NCI-H446 treated with DMSO at 0.1 percent for 48 hours (cell line): ENCODE measurements at regions not wholly inside any gene's neighbourhood (a gene's known extent, or its start where the extent isn't known, plus 50 kb on each side); places are given as distances from the start of the nearest gene placed in this dataset.
A peak's percentile ranks its signal among the peaks of the same experiment; 100 is the strongest.

Experiments
- DNase-seq: peaks from one replicate; lab custom pipeline; 2025; lab: John Stamatoyannopoulos, UW

DNA sequence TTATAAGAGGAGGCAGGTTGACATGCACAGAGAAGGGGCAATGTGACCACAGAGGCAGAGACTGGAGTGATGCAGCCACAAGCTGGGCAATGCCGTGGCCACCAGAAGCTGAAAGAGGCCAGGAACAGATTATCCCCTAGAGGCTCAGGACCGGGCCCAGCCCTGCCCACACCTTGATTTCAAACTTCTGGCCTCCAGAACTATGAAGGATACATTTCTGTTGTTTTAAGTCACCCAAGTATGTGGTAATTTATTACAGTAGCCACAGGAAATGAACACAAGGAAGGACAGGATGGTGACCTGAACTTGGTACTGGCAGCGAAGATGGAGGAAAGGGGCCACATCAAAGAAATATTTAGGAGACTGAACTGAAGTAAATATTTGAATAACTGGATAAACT lies 66.8 kb upstream of the RIOK3 start:
- no peak for DNase-seq

DNA sequence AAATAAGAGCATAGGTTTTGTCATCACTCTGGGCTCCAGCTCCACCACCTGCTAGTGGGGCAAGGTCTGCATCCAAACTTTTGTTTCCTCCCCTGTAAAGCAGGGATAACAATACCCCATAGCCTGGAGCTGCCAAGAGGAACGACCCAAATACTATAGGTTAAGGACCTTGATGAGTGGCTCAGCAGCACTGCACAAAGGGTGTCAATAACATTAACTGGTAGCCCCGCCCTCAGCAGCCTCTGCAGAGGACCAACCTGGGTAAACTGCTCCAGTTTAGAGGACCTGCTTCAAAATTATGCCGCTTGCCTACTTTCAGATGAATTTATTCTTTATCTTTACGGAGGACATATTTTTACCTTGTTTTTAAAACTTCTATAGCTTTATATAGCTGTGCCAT lies 65.8 kb upstream of the RIOK3 start:
- no peak for DNase-seq

DNA sequence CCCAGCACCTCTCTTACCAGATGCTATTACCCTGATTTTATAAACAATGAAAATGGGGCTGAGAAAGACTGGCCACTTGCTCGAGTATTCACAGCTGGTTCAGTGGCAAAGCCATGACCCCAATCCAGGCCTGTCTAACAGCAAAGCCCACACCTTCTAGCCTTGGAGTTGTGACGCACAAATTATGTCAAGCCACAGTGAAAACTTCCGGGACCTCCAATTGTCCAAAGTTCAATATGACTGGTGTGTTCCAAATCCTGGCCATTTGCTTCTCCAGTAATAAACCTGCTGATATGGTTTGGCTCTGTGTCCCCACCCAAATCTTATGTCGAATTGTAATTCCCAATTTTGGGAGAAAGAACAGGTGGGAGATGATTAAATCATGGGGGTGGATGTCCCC lies 64.7 kb upstream of the RIOK3 start:
- DNase-seq: no peak

DNA sequence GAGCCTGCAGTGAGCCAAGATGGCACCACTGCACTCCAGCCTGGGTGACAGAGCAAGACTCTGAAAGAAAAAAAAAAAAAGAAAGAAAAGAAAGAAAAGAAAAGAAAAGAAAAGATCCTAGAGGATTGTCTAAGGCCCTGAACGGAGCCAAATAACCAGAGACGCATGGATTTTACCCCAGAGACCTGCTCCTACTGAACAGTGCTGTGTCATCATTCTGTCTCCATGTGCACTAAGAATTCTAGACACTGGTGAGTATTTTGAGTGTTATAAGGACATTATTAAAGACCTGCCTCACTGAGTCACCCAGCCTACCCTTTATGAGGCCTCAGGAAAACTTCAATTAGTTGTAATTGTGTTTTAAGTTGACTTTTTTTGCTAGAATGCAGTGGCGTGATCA lies 61.9 kb upstream of the RIOK3 start:
- DNase-seq: no peak

DNA sequence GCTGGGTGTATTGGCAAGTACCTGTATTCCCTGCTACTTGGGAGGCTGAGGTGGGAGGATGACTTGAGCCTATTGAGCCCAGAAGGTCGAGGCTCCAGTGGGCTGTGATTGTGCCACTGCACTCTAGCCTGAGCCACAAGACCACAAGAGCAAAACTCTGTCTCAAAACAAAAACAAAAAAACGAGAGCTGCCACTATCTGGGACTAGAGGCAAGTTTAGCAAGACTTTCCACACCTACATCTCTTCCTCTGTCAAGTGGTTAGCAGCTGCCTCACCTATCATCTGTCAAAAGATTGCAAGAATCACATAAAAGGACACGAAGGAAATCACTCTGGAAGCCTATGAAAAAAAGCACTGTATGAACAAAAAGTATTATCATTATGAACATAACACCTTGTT lies 55.2 kb upstream of the RIOK3 start:
- DNase-seq: no peak

DNA sequence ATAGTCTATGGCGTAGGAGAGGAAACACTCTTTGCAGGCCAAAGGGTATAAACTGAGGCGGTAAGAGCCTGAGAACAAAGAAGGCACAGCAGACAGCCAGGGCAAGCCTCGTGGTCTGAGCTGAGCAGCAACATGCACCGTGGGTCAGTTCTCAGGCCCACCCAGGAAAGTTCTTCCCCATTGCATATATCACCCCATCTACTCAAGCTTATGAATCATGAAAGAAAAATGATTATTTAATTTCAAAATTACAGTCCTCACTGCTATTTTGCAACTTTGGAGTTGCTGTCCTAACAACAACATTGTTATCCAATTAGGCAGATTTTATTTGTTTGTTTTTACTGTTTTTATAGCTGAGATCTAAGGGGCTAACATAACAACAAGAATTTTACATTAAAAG lies 54.7 kb upstream of the RIOK3 start:
- DNase-seq: no peak

DNA sequence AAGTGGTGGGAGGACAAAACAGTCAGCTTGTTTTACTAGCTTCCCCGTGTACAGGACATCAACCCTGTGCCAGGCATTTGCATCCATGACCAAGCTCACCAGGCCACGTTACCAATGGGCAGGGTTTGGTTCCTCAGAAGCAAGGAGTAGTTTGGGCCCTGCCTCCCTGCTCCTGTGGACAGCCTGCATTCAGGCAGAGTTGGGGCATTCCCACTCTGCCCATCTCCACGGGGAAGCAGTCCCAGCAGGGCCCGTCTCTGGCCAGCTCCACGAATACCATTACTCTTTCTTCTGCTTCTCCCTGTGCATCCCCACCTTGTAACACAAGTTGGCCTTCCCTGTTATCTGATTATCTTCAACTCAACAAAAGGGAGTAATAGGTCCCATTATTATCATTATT lies 54.0 kb upstream of the RIOK3 start:
- no peak for DNase-seq

DNA sequence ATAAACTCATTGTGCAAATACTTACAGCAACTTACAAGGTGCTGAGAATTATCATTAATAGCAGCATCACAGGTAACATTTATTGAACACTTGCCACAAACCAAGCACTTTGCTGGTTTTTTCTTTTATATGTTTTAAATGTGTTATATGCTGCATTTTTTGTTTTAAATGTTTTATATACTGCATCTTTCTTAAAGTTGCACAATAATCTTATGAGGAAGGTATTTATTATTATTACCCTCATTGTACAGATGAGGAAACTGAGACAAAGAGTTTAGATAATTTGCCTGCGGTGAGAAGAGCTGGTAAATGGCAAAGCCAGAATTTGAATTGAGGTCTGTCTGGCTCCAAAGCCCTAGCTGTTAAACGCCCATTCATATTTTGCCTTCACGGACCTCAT lies 52.2 kb upstream of the RIOK3 start:
- no peak for DNase-seq

DNA sequence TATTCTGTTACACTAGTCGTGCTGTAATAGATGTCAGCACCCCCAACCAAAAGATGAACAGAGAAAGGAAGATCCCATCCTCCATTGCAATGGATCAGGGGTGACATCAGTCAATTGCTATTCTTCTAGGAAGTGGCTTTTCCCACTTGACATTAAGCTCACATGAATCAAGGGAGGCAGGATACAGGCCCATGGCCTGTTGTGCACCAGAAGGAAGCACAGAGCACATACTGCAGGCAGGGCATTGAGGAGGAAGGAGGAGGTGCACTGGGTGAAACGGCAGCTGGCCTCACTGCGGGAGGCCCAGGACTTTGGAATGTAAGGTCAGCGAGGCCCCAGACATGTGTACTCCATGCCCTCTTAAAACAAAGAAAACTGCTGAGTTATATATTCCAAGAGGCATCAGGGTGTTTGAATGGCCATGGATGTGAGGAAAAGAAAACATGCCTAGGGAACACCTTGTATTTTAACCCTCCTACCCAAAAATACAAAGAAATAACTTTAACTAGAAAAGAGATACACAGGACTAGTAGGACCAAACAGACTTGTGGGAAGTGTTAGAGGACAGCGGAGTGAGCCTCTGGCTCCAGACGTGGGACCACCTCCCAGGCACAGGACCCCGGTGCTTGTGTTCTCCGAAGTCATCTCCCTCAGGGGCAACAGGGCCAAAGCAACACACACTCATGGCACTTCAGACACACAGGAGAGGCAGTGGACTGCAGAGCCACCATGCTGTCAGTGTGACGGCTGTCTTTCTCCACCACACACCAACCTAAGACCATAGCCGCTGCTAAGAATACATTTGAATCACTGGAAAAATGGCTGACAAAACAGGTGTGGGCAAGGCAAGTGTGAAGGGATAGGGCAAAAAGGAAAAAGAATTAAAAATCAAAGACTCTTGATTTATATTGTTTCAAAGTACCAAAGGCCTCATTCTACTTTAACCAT lies 51.4 kb upstream of the RIOK3 start:
- DNase-seq: peak; percentile 0
